ENCODE measurements at regions not wholly inside any gene's neighbourhood (a gene's known extent, or its start where the extent isn't known, plus 50 kb on each side); places are given as distances from the start of the nearest gene placed in this dataset.

- TF ChIP-seq, protein P1, sequence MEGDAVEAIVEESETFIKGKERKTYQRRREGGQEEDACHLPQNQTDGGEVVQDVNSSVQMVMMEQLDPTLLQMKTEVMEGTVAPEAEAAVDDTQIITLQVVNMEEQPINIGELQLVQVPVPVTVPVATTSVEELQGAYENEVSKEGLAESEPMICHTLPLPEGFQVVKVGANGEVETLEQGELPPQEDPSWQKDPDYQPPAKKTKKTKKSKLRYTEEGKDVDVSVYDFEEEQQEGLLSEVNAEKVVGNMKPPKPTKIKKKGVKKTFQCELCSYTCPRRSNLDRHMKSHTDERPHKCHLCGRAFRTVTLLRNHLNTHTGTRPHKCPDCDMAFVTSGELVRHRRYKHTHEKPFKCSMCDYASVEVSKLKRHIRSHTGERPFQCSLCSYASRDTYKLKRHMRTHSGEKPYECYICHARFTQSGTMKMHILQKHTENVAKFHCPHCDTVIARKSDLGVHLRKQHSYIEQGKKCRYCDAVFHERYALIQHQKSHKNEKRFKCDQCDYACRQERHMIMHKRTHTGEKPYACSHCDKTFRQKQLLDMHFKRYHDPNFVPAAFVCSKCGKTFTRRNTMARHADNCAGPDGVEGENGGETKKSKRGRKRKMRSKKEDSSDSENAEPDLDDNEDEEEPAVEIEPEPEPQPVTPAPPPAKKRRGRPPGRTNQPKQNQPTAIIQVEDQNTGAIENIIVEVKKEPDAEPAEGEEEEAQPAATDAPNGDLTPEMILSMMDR (tag by site-specific recombination; IDR thresholded peaks at IDR 0.05) = no peak
- TF ChIP-seq ZNF132 (tag by site-specific recombination; IDR thresholded peaks at IDR 0.05; ENCODE audit: borderline replicate concordance) = no peak
- TF ChIP-seq, protein P2, sequence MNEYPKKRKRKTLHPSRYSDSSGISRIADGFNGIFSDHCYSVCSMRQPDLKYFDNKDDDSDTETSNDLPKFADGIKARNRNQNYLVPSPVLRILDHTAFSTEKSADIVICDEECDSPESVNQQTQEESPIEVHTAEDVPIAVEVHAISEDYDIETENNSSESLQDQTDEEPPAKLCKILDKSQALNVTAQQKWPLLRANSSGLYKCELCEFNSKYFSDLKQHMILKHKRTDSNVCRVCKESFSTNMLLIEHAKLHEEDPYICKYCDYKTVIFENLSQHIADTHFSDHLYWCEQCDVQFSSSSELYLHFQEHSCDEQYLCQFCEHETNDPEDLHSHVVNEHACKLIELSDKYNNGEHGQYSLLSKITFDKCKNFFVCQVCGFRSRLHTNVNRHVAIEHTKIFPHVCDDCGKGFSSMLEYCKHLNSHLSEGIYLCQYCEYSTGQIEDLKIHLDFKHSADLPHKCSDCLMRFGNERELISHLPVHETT (tag by site-specific recombination; IDR thresholded peaks at IDR 0.05) = no peak
- TF ChIP-seq, protein P3, sequence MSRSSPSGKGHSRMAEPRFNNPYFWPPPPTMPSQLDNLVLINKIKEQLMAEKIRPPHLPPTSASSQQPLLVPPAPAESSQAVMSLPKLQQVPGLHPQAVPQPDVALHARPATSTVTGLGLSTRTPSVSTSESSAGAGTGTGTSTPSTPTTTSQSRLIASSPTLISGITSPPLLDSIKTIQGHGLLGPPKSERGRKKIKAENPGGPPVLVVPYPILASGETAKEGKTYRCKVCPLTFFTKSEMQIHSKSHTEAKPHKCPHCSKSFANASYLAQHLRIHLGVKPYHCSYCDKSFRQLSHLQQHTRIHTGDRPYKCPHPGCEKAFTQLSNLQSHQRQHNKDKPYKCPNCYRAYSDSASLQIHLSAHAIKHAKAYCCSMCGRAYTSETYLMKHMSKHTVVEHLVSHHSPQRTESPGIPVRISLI (tag by site-specific recombination; IDR thresholded peaks at IDR 0.05) = no peak
- no peak for TF ChIP-seq ZEB2 (tag by site-specific recombination; IDR thresholded peaks at IDR 0.05)
- TF ChIP-seq ZNF274 (IDR thresholded peaks at IDR 0.05; ENCODE audit: low read length) = no peak
- no peak for TF ChIP-seq ZNF274 (tag by site-specific recombination; IDR thresholded peaks at IDR 0.05; ENCODE audit: borderline replicate concordance)
- no peak for TF ChIP-seq MEIS1 (CRISPR knock-in tag; IDR thresholded peaks at IDR 0.05; ENCODE audit: borderline replicate concordance)
- TF ChIP-seq ZBTB20 (tag by site-specific recombination; IDR thresholded peaks at IDR 0.05) = no peak
- no peak for TF ChIP-seq ZNF449 (tag by site-specific recombination; IDR thresholded peaks at IDR 0.05)
- no peak for TF ChIP-seq ZBTB21 (tag by site-specific recombination; IDR thresholded peaks at IDR 0.05)
These were observed 453.7 kb upstream of the RIOK2 start for GRCh38 chr5:97636766-97637165.
